Keratinocyte (primary cell): ENCODE measurements at regions not wholly inside any gene's neighbourhood (a gene's known extent, or its start where the extent isn't known, plus 50 kb on each side); places are given as distances from the start of the nearest gene placed in this dataset.

Experiments
- CTCF ChIP-seq, 3 experiments: IDR thresholded peaks in 1 of 3; conservative IDR thresholded peaks in 1 of 3; optimal IDR thresholded peaks in 1 of 3; 2 replicates in 2 of 3; 3 replicates in 1 of 3; pipeline versions ENCODE3 to v1.5.1; 2011; ENCODE audit warnings: low read length in 3 of 3, mild to moderate bottlenecking in 3 of 3, moderate library complexity in 2 of 3, control low read depth in 1 of 3, inconsistent platforms in 1 of 3; ENCODE audit not compliant: insufficient read depth in 2 of 3; ENCODE audit errors: extremely low read depth in 1 of 3
- EZH2 ChIP-seq: IDR thresholded peaks from one replicate; pipeline ENCODE4 v1.6.1; 2012; ENCODE audit warnings: inconsistent platforms, mild to moderate bottlenecking, low read length, moderate library complexity

- no peak for TF ChIP-seq EZH2
- TF ChIP-seq CTCF (optimal IDR thresholded peaks at IDR 0.05 in 1 of 3, IDR thresholded peaks at IDR 0.05 in 1 of 3, conservative IDR thresholded peaks at IDR 0.05 in 1 of 3; ENCODE audit: extremely low read depth in 1 of 3, insufficient read depth in 2 of 3, low read length in 3 of 3): no peak
These were observed 97.3 kb downstream of the CDCA7 start for GRCh38 chr2:173451941-173452340.
